Renal cortical epithelial cell (primary cell): ENCODE measurements at regions not wholly inside any gene's neighbourhood (a gene's known extent, or its start where the extent isn't known, plus 50 kb on each side); places are given as distances from the start of the nearest gene placed in this dataset.
A peak's percentile ranks its signal among the peaks of the same experiment; 100 is the strongest.
"Not testable (repeated sequence)": the region's sequence is repeated elsewhere in the genome, so short reads cannot be mapped to it uniquely, and the experiment has no call there.

ENCODE experiments used
- DNase-seq: peaks from one replicate; pipeline ENCODE4 v3.0.0-alpha.2; 2011; ENCODE audit warnings: low read depth

DNA sequence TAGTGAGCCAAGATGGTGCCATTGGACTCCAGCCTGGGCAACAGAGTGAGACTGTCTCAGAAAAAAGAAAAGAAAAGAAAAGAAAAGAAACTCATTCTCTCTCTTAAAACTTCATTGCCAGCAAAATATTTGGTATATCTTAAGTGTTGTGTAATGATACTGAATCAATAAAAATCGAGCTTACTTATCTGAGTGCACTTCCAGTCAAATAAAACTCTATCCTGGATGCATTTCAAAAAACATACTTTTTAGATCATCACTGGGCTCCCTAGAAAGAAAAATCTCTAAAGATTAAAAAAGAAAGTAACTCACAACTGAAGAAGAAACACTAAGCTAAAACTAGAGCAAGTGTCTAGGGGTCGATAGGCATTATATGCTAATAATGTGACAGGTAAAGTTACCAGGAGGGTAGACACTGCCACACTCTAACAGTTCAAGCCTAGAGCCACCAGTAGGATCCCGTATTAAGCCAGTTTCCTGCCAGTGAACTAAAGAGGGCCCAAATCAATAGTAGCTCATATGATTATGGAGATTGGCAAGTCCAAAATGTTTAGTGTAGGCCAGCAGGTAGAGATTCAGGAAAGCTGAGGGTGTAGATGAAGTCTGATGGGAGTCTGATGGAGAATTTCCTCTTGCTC is 242.1 kb upstream of the CYRIA start:
- DNase-seq: no peak

DNA sequence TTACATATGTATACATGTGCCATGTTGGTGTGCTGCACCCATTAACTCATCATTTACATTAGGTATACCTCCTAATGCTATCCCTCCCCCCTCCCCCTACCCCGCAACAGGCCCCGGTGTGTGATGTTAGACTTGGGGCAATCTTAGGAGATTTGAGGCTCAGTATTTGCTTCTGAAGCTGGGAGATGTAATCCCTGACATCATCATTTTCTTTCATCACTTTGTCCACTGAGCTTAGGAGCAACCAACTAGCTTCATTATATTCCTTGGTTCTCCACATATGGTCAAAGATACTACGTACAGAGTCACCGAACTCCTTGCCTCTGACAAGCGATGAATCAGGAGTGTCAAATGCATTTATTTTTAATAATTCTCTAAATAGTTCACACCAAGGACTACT is 239.7 kb upstream of the CYRIA start:
- not testable (repeated sequence) for DNase-seq

DNA sequence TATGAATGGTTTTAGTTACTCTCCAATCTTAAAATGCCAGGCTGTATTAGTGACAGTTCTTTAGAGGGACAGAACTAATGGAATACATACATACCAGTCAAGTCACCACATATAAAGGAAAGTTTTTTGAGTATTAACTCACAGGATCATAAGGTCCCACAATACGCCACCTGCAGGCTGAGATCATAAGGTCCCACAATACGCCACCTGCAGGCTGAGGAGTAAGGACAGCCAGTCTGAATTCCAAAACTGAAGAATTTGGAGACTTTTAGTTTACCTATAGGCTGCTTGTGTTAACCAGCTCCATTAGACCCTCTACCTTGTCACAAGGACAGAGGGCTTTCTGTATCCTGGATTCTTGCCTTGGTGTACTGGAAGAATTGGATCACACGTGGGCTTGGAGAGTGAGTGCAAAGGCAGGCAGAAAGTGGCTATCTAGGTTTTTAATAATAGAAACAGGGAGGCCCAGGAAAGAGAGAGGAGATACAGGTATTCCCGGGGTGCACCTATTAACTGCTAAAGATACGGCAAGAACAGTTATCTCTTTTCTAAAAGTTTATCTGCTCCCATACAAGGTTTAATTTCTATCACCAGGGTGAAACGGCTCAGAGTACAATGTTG is 234.9 kb upstream of the CYRIA start:
- DNase-seq: peak; percentile 15

DNA sequence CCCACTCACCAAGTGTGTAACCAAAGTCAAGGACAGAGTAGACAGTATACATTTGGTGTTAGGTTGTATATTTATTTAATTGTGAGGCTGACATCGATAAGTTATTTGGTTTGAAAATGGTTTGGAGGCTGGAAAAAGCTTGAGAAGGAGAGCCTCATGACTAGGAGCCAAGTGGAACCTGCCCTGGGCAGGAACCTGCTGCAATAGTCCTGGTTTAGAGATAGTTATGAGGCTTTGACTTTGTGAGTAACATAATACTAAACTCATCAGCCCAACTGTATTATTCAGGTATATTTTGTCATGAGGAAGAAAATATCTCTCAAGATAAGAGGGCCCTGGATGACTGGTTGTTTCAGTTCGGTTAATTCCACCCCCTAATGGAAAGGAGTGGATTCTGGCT is 234.3 kb upstream of the CYRIA start:
- no peak for DNase-seq

DNA sequence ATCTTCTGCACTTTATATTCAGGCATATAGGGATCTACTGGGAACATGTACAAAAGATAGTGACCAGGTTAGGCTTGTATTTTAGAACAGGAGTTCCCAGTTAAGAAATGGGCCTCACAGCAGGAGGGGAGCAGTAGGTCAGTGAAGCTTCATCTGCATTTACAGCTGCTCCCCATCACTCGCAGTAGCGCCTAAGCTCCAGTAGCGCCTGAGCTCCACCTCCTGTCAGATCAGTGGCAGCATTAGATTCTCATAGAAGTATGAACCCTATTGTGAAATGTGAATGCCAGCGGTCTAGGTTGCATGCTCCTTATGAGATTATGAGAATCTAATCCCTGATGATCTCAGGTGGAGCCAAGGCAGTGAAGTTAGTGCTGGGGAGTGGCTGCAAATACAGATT is 224.4 kb upstream of the CYRIA start:
- no peak for DNase-seq

DNA sequence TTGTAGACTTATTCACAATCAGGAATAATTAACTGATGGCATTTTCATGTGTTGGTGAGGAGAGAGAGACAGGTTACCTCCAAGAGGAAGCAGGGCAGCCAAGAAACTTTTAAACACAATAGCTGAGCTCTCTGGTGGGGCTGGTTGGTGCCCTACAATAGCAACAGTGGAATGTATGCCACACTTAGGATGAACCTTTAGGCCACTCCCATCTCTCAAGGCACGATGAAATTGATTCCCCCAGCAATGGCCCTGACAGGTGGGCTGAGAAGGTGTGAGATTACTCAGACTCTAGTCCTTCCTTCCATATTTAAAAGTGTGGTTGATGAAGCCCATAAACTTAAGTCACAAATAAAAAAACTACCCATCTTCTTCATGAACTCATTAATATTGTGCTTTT is 219.4 kb upstream of the CYRIA start:
- no peak for DNase-seq

DNA sequence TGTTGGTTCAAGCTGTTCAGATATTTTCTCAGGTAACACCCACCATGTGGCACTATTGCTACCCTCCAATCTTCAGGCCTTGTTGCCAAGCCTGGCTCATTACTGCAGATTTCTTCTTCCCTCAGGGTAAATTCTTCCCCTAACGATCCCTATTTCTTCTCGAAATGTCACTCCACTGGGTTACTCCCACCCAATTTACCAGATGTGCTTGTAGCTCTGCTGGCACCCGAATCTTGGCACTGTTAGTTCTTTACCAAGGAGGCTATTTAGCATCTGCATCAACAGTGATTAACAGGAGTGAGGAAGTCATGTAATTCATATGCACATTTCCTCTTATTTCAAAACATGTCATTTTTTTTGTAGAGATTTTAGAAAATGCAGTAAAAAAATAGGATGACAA is 217.1 kb upstream of the CYRIA start:
- DNase-seq: no peak

DNA sequence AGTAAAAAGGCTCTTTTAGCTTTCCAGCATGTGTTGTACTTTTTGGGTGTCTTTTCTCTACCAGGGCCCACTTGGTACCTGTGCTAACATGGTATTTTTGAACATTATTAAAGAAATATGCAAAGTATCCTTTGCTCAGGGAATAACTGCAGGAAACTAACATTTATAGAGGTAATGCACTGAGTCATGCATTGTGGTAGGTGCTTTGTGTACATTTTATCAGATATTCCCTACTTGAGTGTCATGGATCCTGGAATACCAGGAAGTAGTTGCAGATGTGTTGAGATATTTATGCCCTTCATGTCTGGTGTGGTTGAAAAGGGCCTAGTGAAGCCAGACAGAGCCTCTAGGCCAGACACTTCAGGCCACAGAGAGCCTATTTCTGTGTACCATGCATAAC is 215.5 kb upstream of the CYRIA start:
- DNase-seq: no peak

DNA sequence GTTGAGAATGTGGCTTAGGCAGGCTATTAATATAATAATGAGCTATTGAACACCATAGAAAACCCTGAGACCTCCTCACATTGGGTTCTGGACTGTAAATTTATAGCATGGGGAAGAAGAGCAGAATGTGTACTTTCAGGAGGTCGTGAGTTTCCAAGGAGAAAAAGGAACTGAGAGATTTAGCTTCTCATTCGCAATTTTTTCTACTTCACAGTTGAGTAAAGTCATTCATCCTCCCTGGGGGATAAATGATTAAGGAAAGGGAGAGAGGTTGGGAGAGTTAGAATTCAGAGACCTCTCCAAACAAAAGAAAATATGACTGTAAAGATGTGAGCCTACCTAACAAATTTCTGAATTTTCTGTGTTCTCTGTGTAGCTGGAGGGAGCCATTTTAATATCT is 205.8 kb upstream of the CYRIA start:
- no peak for DNase-seq

DNA sequence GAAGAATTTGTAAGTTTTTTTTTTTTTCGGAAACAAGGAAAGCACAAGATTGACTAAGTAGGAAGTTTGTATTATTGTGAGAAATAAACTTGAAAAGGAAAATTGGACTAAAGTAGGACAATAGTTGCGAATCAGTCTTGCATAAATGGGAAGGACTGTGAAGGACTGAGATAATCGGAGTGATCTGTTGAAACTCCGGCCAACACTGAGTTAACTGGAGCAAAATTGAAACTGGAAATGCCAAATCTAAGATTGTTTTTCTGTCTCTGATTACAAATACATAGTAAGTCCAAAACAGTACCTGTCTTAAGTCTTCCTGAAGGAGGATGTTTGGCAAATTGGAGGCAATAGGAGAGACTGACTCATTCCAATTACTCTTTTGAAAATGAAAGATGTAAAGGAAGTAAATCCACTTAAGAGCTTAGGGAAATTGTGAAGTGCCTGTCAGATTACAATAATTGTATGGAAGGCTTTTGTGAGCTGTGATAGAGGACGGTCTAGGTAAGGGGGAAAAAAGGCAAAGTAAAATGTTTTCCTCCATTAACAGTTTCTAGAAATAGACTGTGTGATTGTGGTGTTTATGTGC is 204.9 kb upstream of the CYRIA start:
- no peak for DNase-seq

DNA sequence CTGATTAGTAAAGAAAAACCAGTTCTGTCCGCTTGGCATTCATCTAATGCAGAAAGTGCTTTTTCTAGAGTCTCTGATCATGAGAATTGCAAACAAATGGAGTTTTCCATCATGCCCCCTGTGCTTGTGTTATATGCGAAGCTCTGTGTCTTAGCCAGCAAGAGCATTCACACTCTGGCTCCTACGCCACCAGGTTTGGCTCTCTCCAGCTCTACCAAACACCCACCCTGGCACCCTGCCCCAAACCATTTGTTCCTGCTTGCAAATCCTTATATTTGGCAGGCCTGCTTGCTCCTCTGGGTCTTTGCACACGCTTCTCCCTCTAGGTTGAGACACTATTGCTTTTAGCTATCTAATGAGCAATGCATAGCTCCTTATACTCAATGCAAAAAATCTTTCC is 204.1 kb upstream of the CYRIA start:
- DNase-seq: no peak

DNA sequence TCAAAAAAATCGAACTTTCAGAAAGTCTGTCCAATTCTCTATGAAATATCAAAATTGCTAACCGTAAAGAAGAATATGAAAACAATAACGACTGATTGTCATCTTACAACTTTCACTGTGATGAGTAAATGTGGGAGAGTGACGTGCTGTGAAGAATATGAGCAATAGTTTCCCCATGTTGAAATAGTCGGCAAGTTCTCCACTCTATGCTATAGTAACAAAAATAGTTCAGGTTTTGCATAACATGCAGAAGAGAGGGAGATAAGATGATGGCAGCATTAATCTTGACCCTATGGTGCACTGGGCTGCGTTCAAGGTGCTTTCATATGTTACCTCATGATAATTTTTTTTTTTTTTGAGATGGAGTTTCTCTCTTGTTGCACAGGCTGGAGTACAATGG is 196.8 kb upstream of the CYRIA start:
- DNase-seq: no peak

DNA sequence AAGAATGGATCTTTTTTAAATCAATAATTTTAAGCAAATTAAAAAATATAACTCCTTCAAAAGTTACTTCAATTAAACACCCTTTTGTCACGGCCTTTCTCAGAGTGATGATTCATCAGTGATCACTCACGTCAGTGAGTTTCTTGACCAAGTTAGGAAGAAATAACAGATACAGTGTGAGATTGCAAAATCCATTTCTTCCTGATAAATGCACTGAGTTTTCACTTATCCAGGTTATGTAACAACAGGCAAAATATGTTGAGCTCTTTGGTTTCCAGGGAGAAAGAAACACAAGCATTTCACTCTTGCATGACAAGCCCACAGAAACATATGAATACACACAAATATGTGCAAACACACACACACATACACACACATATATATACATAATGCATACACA is 195.9 kb upstream of the CYRIA start:
- DNase-seq: peak; percentile 54

DNA sequence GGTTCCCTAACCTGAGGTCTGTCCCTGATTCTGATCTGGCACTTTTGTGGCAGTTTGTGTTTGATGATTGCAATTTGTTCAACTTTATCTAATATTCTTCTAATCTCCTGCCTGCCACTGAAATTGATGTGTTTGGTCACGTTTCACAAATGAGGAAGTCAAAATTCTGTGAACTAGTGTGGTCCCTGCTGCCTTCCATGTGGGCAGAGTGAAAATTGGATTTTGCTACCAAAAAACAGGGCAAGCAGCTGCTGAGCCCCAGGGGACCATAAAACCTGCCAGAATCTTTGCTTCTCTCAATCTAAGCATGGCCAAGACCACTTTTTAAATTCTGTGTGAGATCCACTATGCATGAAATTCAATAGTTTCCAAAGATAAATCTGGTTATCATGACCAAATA is 195.5 kb upstream of the CYRIA start:
- no peak for DNase-seq

DNA sequence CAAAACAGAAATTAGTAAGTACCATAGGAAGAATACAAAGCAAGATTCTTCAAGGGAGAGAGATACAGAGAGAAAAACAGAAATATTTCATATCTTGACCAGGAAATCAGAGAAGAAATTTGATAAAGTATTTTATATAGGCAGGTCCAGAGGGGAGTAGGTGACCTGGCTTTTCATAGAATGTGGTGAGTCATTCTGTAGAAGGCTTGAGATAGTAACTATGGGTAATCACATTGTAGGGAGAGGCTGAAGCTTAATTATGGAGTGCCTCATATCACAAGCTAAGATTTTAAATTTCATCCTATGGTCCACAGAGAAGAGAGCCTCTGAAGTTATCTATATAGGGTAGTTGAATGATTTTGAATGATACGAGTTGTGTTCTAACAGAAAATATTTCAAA is 195.0 kb upstream of the CYRIA start:
- DNase-seq: no peak

DNA sequence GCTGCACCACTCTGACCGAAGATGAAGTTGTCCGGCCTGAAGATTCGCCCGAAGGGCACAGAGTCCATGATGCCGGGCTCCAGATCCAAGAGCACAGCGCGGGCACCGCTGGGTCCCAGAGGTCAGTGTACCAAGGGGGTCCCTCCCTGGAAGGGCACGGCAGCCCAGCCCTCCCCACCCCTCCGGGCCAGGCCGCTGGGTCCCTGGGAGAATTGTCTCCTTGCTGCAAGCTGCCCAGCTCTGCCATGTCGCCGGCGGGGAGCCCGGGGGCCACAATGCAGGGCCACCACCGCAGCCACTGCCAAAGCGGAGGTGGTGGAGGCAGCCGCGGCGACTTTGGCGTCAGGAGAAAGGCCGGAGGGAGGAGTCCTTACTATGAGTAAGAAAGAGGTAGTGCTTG is 189.5 kb upstream of the CYRIA start:
- no peak for DNase-seq

DNA sequence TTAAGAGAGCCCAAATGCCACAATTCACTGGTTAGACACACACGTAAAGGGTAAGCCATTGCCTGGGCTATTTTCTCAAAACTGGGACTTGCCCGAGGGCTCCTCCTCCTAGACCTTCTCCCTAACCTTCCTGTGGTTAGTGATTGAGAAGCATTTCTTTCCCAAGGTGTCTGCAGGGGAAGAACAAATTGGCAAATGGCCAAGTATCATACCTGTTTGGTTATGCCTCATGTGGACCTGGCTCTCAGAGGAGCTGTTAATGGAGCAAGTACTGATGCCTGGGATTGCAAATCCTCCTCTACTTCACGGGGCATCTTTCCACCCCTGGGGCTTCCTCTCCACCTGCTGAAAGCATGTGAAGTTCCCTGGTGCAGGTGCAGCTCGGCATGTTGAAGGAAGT is 187.5 kb upstream of the CYRIA start:
- DNase-seq: no peak

DNA sequence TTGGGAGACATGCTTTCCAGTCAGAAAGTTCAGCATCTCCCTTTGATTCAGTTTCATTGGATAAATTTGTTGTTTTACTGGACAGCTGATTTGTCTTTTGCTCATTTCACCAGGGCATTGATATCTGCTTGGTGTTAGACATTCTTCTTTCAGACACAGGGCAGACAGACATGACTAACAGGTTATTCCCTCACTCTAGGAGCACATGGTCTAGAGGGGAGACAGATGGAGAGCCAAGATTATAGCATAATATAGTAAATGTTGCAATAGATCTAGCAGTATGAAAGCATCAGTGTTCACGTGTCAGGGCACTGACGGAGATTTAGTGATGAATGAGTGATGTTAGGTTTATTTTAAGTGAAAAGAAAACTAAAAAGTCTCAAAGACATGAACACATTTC is 187.0 kb upstream of the CYRIA start:
- no peak for DNase-seq

DNA sequence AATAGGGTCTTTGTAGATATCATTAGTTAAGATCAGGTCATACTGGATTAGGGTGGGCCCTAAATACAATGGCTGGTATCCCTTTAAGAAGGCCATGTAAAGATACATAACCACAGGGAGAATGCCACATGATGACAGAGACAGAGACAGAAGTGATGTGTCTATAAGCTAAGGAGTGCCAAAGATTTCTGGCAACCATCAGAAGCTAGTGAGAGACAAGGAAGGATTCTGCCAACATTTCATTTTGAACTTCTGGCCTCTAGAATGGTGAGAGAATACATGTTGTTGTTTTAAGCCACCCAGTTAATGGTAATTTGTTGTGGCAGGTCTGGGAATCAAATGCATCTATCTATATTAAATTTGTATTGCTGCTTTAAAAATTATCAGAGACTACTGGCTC is 185.5 kb upstream of the CYRIA start:
- DNase-seq: no peak

DNA sequence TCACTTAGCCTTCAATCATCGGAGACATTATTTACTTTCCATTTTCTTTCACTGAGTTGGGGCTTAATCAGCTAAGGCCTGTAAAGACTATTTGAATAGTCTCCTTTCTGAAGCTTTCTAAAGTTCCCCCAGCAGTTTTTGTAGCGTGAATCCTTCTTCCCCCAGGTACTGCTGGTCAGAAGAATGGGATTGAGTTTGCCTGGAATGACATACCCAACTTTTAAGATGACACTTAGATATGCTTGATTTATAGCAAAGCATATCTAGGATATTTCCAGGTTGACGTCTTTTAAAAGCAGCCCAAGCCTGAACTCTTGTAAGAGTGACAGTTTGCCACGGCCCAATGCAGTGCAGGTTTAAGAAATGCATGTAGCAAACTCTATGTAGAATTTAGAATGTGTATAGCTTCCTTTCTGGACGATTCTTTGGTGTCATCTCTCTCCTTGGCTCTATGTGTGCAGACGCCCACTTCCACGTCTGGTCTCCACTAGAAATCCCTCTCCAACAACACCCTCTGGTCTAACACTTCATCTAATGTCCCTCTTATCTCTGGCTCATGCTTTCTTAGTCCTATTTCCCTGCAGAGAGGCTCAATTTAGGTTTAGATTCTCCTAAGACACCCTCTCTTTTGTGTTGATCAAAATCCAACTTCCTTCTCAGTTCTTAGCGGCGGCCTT is 175.0 kb upstream of the CYRIA start:
- DNase-seq: no peak

DNA sequence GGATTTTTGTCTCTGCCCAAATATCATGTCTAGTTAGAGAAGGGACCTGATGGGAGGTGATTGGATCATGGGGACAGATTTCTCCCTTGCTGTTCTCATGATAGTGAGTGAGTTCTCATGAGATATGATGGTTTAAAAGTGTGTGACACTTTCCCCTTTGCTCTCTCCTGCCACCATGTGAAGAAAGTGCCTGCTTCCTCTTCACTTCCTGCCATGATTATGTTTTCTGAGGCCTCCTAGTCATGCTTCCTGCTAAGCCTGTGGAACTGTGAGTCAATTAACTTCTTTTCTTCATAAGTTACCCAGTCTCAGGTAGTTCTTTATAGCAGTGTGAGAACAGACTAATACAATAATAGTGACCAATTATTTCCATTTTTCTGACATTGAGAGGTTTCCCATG is 167.3 kb upstream of the CYRIA start:
- DNase-seq: no peak

DNA sequence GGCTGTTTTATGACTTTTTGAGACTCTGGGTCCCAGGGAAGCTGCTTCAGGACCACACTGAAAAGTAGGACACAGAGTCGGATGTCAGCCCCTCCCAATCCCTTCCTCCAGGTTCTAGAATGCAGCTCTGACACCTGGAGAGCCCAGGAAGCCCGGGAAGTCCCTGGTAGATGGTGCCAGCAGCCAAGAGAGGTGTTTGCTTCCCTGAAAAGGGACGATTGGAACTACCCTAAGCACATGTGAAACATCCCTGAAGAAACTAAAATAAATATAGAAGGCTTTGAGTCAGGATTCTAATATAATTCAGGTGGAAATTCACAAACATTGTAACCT is 163.2 kb upstream of the CYRIA start:
- no peak for DNase-seq

DNA sequence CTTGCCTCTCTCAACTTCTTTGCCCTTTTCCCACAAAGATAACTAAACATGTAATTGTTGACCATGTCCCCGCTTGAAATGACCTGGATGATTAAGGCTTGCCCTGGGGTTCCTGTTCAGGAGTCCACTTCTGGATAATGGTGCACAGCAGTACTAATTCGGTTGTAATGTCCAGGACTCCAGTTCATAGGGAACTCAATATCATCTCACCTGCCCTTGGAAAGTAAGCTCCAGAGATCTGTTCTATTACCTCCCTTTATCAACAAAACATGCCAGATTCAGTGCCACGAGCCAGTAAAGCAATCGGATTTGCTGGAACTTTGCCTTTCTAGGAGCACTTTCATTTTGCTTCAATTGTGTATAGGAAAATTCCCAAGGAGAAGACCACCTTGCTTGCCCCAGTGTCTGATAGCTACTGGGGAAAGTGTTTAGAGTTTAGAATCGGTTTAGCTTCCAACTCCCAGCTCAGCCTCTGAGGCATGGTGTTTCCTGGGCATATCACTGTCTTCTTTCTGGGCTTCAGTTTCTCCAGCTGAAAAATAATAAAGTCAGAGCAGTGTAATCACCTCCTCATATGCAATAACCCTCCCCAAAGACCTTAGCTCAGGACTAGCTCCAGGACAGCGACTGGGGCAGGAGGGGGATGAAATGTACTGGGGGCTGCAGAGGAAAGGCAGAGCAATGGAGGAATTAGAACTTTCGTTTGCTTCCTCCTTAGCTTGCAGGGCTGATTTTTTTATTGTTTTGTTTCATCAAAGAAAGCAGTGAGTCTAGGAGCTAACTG is 162.6 kb upstream of the CYRIA start:
- no peak for DNase-seq
